ENCODE measurements at regions not wholly inside any gene's neighbourhood (a gene's known extent, or its start where the extent isn't known, plus 50 kb on each side); places are given as distances from the start of the nearest gene placed in this dataset.

- no peaks in the 10 kb centered on the region for H3K27me3 ChIP-seq (ENCODE audit: insufficient read depth, low read depth, low read length)
- H3K36me3 ChIP-seq (ENCODE audit: insufficient read depth, low read length) = no peaks in the 10 kb centered on the region
- no peaks in the 10 kb centered on the region for H3K9me2 ChIP-seq (ENCODE audit: insufficient read depth, low read length)
- no peak for TF ChIP-seq CTCF (IDR thresholded peaks at IDR 0.05; ENCODE audit: poor library complexity, severe bottlenecking)
- TF ChIP-seq EZH2 (IDR thresholded peaks at IDR 0.05; ENCODE audit: borderline replicate concordance, insufficient read depth, low read length, poor library complexity, severe bottlenecking) = no peak
- TF ChIP-seq POLR2AphosphoS5 (IDR thresholded peaks at IDR 0.05) = no peak
- TF ChIP-seq SMC3 (conservative IDR thresholded peaks at IDR 0.05; ENCODE audit: poor library complexity) = no peak
- TF ChIP-seq MXI1 (conservative IDR thresholded peaks at IDR 0.05; ENCODE audit: poor library complexity, severe bottlenecking) = no peak
- TF ChIP-seq, protein P1, sequence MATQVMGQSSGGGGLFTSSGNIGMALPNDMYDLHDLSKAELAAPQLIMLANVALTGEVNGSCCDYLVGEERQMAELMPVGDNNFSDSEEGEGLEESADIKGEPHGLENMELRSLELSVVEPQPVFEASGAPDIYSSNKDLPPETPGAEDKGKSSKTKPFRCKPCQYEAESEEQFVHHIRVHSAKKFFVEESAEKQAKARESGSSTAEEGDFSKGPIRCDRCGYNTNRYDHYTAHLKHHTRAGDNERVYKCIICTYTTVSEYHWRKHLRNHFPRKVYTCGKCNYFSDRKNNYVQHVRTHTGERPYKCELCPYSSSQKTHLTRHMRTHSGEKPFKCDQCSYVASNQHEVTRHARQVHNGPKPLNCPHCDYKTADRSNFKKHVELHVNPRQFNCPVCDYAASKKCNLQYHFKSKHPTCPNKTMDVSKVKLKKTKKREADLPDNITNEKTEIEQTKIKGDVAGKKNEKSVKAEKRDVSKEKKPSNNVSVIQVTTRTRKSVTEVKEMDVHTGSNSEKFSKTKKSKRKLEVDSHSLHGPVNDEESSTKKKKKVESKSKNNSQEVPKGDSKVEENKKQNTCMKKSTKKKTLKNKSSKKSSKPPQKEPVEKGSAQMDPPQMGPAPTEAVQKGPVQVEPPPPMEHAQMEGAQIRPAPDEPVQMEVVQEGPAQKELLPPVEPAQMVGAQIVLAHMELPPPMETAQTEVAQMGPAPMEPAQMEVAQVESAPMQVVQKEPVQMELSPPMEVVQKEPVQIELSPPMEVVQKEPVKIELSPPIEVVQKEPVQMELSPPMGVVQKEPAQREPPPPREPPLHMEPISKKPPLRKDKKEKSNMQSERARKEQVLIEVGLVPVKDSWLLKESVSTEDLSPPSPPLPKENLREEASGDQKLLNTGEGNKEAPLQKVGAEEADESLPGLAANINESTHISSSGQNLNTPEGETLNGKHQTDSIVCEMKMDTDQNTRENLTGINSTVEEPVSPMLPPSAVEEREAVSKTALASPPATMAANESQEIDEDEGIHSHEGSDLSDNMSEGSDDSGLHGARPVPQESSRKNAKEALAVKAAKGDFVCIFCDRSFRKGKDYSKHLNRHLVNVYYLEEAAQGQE (IDR thresholded peaks at IDR 0.05; ENCODE audit: borderline replicate concordance) = no peak
- TF ChIP-seq RAD21 (conservative IDR thresholded peaks at IDR 0.05) = no peak
- TF ChIP-seq TAF1 (IDR thresholded peaks at IDR 0.05; ENCODE audit: low read depth) = no peak
- no peak for TF ChIP-seq EP300 (conservative IDR thresholded peaks at IDR 0.05; ENCODE audit: poor library complexity, severe bottlenecking)
- no peak overlapping the region for H3K27ac ChIP-seq (ENCODE audit: low read length)
- no peak overlapping the region for H3K4me3 ChIP-seq (ENCODE audit: low read length)
- H3K9me3 ChIP-seq (ENCODE audit: low read length) = no peaks in the 10 kb centered on the region
- no peak overlapping the region for H3K9ac ChIP-seq (ENCODE audit: low read length)
- H4K20me1 ChIP-seq (ENCODE audit: insufficient read depth) = no peaks in the 10 kb centered on the region
- no peak overlapping the region for H3K4me2 ChIP-seq (ENCODE audit: low read length)
- no peaks in the 10 kb centered on the region for H3K79me2 ChIP-seq (replicated peaks; ENCODE audit: insufficient read depth, low read length)
- no peaks in the 10 kb centered on the region for H3F3A ChIP-seq (ENCODE audit: insufficient read depth, low read length, poor library complexity, severe bottlenecking)
- H2AFZ ChIP-seq (ENCODE audit: low read depth, low read length) = no peak overlapping the region
These were observed 1729.9 kb upstream of the PCDH10 start for GRCh38 chr4:131419147-131419546.

GRCh38 chr4:131426023-131426758 is 1722.9 kb upstream of the PCDH10 start:
- Histone ChIP-seq H3K9ac (ENCODE audit: low read length) (no peak overlapping the region), H3K4me2 (ENCODE audit: low read length) (no peak overlapping the region), H3K27ac (ENCODE audit: low read length) (no peak overlapping the region), H4K20me1 (ENCODE audit: insufficient read depth) (no peaks in the 10 kb centered on the region), H2AFZ (ENCODE audit: low read depth, low read length) (no peak overlapping the region), H3K36me3 (ENCODE audit: insufficient read depth, low read length) (no peaks in the 10 kb centered on the region), H3K4me3 (ENCODE audit: low read length) (no peak overlapping the region), H3K9me2 (ENCODE audit: insufficient read depth, low read length) (no peaks in the 10 kb centered on the region), H3K9me3 (ENCODE audit: low read length) (no peaks in the 10 kb centered on the region), H3F3A (ENCODE audit: insufficient read depth, low read length, poor library complexity, severe bottlenecking) (no peaks in the 10 kb centered on the region), H3K27me3 (ENCODE audit: insufficient read depth, low read depth, low read length) (no peaks in the 10 kb centered on the region), H3K79me2 (replicated peaks; ENCODE audit: insufficient read depth, low read length) (no peaks in the 10 kb centered on the region)
- no peak for TF ChIP-seq RAD21 (conservative IDR thresholded peaks at IDR 0.05)
- TF ChIP-seq POLR2AphosphoS5 (IDR thresholded peaks at IDR 0.05) = no peak
- no peak for TF ChIP-seq MXI1 (conservative IDR thresholded peaks at IDR 0.05; ENCODE audit: poor library complexity, severe bottlenecking)
- no peak for TF ChIP-seq SMC3 (conservative IDR thresholded peaks at IDR 0.05; ENCODE audit: poor library complexity)

Measured in neural cell (in vitro differentiated cells).